Left colon (tissue), 2 donors: ENCODE measurements at regions not wholly inside any gene's neighbourhood (a gene's known extent, or its start where the extent isn't known, plus 50 kb on each side); places are given as distances from the start of the nearest gene placed in this dataset.
"Not testable (repeated sequence)": the region's sequence is repeated elsewhere in the genome, so short reads cannot be mapped to it uniquely, and the experiment has no call there.

ENCODE experiments used
- ATAC-seq: fragments of 200-7000 bp; cut with Tn5 transposase; one replicate; pipeline ENCODE4 v1.9.1; 2020; ENCODE audit warnings: mild to moderate bottlenecking, moderate library complexity
- DNase-seq, 2 donors: peaks; one replicate each; pipeline ENCODE4 v3.0.0-alpha.2; 2020
- intact Hi-C, 2 donors: fragments of 100-400 bp; cut with DNase I in 1 of 2; cut with micrococcal nuclease in 1 of 2; formaldehyde crosslinking; loops; one replicate each; pipeline versions ENCODE4 v1.11.2 to v1.14.0; 2022; cut with DNase I, micrococcal nuclease
- donor health status: DM: no; HTN: no; CAD: no.
- donor health status: DM: yes; HTN: yes; CAD: no.

DNA sequence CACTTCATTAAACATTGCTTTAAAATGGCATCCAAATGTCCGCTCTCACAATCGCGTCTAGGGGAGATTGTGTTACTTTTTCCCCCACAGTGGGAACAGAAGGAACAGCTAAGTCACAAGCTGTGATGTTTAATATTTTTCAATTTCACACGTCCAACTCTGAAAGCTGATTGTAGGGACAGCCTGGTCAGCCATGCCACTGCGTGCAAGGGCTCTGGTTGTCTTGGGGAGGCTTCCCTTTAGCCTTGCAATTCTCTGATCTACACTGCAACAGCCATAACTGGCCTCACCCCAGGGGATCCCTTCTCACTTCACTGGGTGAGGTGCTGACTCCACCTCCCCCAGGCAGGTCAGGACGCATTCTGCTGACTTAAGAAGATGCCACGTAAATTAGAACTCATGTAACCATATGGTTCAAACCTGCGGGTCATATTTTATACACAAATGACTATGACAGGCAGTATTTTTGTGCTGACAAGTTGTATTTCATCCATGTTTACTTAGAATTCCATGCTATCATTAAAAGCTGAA lies 425.2 kb upstream of the NFE2L3 start:
- DNase-seq (no peak), ATAC-seq (no peak)
- intact Hi-C loops = no loop called here

DNA sequence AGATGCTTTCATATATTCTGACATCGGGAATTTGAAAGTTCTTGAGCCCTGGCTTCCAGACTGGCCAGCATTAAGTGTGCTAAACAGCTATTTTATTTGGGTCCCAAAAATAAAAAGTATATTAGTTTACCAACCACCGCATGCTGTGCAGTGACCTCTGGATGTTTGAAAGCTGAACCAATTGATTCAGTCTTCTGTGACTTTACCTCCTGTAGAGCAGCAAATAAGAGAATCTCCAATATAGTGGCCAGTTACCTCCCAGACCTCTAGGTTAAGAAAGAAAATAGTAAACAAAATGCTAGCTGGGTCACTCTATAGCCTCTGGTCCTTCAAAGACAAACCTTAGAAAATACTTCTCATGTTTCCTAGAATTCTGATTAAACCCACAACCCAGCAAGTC lies 424.6 kb upstream of the NFE2L3 start:
- no peak for ATAC-seq
- no peak for DNase-seq
- intact Hi-C loops = no loop called here

DNA sequence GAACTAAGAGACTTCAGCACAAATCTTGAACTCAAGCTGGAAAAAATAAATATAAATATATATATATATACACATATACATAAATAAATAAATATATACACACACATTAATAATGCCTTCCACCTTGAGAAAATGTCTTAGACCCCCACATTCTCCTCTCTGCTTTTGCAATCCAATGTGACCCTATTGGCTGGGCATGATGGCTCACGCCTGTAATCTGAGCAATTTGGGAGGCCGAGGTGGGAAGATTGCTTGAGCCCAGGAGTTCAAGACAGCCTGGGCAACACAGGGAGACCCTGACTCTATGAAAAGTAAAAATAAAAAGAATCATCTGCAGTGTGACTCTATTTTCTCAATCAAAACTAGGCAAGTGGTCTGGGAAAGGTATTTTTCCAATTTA lies 424.1 kb upstream of the NFE2L3 start:
- DNase-seq (no peak), ATAC-seq (no peak)
- intact Hi-C loops = no loop called here

DNA sequence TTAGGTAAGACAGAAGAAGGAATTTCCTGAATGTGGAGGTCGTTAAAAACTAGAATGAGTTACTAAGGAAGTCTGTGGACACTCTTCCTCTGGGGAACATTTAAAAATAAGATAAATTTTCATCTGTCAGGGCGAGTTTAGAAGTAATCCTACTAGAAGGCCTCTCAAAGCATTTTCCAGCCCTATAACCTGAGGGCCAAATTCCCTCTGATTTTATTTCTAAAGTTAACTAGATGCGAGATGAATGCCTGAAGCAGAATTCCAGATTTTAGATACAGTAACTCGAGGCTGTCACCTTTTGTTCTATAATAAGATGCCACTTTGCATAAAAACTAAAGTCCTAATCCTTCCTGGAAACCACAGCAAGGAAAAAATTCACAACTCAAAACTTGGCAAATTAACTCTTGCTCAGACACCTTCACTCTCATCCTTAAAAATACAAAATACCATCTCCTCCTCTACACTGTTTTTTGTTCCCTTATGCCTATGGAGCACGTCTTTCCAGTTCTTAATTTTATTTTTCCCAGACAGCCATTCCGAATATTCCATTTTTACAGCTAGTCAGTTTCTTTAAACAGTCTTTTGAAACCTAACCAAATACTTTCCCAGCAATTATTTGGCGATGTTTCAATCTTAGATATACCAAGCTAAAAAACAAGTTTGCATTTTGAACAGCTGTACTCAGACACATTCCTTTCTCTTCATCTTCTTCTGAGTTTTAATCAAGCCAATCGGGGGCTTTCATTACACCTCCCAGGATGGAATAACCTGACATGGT lies 420.7 kb upstream of the NFE2L3 start:
- ATAC-seq (no peak), DNase-seq (no peak)
- intact Hi-C loops = no loop called here

DNA sequence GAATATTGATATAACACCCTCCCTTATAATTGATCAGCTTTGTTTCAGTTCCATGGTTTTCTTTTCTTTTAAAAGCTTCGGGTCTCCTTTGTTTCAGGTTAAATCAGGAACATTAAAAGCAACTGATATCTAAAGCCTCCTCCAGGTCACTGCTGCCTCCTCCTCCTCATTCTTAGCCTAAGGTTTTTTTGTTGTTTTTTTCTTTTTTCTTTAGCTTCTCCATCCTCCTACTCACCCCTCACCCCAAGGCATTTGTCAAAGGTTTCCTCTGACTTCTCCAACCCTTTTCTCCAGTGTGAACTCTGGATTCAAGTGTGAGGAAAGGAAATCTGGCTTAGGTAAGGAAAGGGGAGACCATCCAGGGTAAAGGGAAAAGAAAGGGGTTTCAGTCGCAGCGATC lies 420.2 kb upstream of the NFE2L3 start:
- DNase-seq = no peak
- intact Hi-C loops = no loop called here

DNA sequence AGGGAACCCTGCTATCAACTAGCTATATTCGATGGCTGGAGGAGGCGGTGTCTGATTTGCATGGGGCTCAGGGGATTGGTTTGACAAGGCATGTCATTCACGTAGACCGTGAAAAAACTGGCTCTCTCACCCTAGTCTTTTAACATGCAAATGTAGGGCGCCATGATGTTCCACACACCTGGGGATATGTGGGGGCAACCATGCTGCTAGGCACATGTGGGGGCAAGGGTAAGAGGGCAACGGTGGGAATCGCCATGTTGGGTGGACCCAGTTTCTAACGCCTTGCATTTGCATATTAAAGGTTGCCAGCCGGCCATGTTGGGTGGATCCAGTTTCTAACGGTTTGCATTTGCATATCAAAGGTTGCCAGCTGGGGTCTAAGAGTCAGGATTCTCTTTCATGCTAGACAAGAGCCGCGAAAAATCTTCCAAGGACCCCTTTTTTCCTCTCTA lies 419.2 kb upstream of the NFE2L3 start:
- DNase-seq (no peak), ATAC-seq (no peak)
- intact Hi-C loops = no loop called here

More for the DNA sequence above, 420.2 kb upstream of the NFE2L3 start:
- no peak for ATAC-seq

DNA sequence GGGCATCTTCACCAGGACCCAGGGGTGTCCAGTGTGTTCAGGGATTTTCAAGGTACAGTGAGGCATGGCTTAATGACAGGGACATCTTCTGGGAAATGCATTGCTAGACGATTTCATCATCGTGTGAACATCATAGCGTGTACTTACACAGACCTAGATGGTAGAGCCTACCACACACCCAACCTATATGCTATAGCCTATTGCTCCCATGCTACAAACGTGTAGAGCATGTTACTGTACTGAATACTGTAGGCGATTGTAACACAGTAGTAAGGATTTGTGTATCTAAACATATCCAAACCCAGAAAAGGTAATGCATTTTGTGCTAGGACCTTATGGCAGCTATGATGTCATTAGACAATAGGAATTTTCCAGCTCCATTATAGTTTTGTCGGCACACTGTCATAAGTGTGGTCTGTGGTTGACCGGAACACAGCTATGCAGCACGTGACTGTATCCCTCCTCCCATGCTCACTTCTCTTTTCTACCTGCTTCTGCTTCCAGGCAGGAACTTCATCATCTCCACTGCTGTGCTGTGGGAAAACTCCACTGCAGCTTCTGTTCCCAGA lies 416.2 kb upstream of the NFE2L3 start:
- intact Hi-C loops = no loop called here
- DNase-seq = no peak
- ATAC-seq = no peak

DNA sequence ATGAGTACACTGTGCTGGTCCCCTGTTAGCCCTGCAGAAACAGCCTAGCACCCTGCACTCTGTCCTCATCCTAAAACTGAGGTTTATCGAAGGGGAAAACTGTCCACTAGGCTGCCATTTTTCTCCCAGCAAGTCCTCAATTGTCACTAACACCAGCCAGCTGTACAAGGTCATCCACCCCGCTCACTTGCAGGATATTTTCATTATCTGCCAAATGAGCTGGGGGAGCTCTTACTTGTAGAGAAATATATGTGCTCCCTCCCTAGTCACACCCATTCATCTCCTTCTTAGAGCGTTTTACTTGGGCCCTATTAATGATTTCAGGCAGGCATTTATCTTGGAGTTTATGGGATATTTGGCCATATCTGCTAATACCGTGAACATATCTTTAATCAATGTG lies 413.5 kb upstream of the NFE2L3 start:
- no peak for ATAC-seq
- no peak for DNase-seq
- intact Hi-C loops = no loop called here

DNA sequence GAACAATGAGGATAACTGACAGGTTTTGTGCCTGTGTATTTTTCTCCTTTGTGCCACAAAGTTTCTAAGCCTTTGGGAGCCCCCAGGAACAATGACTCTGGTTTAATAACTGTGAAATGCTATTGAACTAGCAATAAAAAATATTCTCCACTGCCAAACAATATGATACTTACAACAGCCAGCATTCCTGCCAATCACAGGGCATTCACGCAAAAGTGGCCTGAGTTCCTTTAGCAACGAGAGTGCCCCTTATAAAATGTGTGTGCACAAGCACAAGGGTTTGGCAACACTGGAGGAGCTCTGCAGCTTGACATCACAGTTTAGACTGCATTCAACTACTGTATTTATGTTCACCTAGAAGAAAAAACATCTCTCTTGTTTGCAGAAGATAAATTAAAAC lies 412.9 kb upstream of the NFE2L3 start:
- intact Hi-C loops = no loop called here
- ATAC-seq (peak; percentile 27), DNase-seq (no peak)

DNA sequence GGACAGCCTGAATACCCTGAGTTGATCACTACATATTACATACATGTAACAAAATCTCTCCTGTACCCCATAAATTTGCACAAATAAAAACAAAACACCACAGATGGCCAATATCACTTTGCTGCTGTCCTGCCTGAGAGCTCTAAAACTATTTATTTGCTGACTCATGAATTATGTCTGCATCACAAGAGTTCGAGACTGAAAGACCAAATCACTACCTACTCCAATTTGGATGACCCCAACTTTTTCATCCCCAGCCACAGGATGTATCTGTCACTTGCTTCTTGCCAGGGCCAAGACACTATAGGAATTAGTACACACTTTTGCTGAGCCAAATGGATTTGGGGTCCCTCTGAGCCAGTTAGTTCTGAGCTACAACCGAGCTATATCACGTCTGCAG lies 409.7 kb upstream of the NFE2L3 start:
- intact Hi-C loops = no loop called here
- no peak for DNase-seq
- ATAC-seq = no peak

DNA sequence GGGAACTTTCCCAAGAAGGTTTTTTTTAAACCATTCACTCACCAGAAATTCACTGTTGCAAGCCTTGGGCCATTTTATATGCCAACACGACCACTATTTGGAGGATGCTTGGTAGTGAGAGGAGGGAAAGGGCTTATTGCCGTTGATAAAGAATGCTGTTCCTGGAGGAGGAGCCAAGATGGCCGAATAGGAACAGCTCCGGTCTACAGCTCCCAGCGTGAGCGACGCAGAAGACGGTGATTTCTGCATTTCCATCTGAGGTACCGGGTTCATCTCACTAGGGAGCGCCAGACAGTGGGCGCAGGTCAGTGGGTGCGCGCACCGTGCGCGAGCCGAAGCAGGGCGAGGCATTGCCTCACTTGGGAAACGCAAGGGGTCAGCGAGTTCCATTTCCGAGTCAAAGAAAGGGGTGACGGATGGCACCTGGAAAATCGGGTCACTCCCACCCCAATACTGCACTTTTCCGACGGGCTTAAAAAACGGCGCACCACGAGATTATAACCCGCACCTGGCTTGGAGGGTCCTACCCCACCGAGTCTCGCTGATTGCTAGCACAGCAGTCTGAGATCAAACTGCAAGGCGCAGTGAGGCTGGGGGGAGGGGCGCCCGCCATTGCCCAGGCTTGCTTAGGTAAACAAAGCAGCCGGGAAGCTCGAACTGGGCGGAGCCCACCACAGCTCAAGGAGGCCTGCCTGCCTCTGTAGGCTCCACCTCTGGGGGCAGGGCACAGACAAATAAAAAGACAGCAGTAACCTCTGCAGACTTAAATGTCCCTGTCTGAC lies 408.1 kb upstream of the NFE2L3 start:
- DNase-seq = peak in 1 of 2 donors; percentile 69
- intact Hi-C loops, ATAC-seq: not testable (repeated sequence)

DNA sequence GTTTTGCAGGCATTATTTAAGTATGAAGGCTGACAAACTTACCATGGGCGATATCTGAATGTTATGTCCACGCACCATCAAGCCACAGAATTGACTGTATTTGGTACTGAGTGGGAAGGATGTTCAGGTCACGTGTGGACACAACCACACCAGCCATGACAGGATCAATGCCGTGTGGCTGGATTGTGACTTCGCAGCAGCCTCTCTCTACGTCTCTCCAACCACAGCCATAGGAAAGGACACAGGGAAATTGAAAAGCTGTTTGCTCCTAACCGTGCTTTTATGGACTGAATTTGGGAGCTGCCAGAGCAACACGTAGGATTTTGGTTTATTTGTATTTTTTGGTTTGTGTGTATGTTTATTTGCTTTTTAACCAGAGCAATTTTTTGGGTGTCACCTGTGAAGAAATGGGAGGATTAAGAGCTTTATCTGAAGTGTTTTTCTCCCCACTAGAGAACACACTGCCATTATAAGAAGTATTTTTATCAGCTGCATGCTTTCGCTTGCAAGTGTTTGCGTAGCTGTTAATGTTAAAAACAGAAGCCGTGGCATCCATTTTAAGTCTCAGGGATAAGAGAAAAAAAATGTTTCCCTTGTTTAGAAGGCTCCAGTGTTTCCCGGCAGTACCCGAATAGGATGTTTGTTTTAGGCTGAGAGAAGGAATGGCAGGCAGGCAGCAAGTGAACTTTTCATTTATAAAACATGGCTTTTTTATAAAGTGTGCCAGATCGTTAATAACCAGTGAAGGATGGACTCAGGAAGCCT lies 401.1 kb upstream of the NFE2L3 start:
- intact Hi-C loops = no loop called here
- ATAC-seq (no peak), DNase-seq (no peak)

DNA sequence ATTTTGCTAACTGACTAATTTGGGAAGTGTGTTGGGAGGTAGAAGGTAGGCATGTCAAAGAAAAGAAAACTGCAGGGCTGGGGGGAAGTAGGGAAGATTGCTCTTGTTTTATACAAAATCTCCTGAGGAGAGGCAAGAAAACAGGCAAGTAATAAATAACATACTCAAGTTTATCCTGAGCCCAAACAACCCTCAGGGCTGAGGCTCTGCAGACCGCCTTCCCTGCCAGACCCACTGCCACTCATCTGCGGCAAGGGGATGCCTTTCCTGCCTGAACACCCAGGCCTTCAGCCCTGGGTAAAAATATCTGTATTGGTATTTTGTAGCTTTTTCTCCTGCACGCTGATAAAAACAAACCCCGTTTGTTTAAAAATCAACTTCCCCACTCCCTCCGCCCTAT lies 399.8 kb upstream of the NFE2L3 start:
- ATAC-seq (no peak), DNase-seq (no peak)
- intact Hi-C loops = no loop called here

DNA sequence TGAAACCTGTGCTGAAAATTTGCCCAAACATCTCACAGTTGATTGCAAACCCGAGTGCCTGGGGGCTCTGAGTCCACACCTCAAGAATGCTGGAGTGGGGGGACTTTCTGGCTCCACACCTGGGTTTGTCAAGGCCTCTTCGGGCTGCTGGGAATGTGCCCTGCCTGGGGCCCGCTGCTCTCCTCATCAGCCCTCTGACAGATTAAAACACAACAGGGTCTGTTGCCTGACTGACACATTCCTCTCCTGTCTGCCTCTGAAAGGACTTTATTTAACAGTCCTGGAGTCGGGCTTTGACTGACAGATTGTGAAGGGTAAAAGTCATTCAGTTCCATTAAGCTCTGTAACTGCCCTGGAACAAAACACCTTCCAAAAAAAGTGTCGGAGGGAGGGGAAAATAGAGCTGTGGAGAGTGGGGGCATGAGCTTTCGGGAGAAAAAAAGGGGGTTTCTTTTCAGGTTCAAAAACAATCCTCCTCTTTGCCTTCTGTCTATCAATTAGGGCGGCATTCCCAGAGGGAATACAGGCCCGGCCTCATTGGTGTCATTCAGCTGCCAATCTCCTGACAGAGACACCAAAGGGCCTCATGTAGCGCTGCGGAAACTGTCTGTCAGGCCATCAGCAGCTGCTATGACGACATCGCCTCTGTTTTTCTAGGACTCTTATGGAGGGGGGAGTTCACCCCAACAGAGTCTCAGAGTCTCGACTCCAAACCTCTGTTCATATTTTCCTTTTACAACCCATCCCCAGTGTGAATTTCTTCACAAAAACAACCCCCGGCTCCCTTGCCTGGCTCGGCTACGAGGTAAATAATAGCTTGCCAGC lies 398.8 kb upstream of the NFE2L3 start:
- ATAC-seq (no peak), DNase-seq (no peak)
- intact Hi-C loops = no loop called here

DNA sequence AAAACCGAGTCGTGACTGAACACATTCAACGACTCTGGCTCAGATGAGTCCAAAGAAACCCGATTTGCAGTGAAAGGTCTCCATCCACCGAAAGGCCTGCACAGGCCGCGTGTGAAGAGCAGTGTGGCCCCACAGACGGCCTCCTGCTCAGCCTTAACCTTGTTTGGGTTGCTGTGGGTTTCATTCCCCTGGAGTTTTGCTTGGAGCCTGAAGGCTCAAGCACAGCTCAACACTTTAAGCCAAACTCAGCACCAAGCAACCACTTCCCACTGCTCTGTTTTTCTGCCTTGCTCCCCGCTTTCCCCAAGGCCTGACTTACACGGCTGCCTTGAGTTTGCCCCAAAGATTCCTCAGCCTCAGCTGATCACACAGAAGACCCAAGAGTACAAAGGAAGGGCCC lies 398.2 kb upstream of the NFE2L3 start:
- intact Hi-C loops = no loop called here
- DNase-seq = no peak
- no peak for ATAC-seq

DNA sequence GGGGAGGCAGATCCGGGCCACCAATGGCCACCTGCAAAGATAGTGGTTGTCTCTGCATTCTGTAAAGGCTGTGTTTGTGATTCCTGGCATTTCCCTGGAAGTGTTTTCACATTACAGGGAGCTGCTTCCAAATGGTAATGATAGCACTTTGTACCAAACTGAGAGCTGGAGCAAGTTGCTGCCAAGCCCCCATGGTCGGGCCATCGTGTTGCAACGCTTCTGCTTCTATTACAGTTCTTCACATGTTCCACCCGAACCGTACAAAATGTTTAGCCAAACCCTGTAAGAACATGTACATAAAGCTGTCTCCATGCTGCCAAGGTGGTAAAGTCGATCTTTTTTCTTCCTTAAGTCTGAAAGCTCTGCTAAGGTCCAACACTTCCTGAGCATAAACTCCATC lies 397.7 kb upstream of the NFE2L3 start:
- intact Hi-C loops = no loop called here
- ATAC-seq (no peak), DNase-seq (peak in 1 of 2 donors; percentile 58)

DNA sequence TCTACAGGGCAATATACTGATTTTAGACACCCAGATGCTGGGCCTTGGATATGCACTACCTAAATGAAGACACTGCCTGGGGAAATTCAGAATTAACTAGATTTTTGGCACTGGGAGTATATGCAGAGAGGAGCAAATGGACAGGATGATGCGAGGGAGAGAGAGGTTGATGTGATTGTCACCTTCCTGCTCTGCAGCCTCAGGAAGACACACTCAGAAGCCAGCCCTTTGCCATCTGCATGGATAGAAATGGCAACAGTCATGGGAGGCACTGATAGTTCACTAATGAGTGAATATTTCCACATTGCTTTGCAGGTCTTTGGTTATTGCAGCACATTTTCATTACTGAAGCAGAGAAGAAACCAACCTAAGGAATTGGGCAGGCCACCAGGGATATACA lies 397.2 kb upstream of the NFE2L3 start:
- ATAC-seq (no peak), DNase-seq (no peak)
- intact Hi-C loops = no loop called here

DNA sequence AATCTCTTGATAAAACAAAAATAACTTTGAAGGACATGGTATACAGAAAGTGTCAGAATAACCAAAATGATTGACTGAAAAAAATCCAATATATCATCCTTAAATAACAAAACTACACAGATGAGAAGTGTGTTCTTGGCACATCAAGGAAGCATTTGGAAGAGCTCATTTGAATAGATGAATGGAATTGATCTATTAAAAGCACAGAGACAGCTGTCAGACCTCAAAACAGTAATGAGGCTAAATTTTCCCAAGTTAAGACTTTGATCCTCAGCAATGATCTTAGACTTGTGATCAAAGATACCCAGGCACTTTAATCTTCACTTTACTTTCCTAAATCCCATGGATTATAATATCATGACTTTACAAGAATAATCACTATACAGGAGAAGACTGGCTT lies 395.4 kb upstream of the NFE2L3 start:
- no peak for DNase-seq
- no peak for ATAC-seq
- intact Hi-C loops = no loop called here
